Heart left ventricle (tissue), 13 donors: ENCODE measurements at regions not wholly inside any gene's neighbourhood (a gene's known extent, or its start where the extent isn't known, plus 50 kb on each side); places are given as distances from the start of the nearest gene placed in this dataset.

ENCODE experiments used
- POLR2A ChIP-seq, 2 donors: fragments of 450-650 bp; IDR thresholded peaks; one replicate each; pipeline ENCODE4 v1.6.1; 2017; ENCODE audit warnings: antibody characterized with exemption in 2 of 2, mild to moderate bottlenecking in 2 of 2, moderate library complexity in 2 of 2
- TF ChIP-seq, protein P1 (sequence below), 12 donors: fragments of 200-600 bp; sonication (generic) in 4 of 12; IDR thresholded peaks; one replicate each; pipeline versions ENCODE4 v1.5.0 to v1.8.0; 2018 to 2022; ENCODE audit warnings: antibody characterized with exemption in 12 of 12, mild to moderate bottlenecking in 5 of 12
- donor health status: ischemic (EF 13 %, LVEDD 7.1; RV severe dilation, severe dysfunction).
- donor health status: DM: no; HTN: yes; CAD: no.
- donor health status: DM: no; HTN: no; CAD: no.
- donor health status: ischemic (EF 25% LVEDD 6.9; RV normal size, moderate dysfunction).
- donor health status: ischemic (EF 25% LVEDD 5.7; RV mildly dilated, moderate dysfunction).
- donor health status: ischemic (EF 35%, LVEDD 5.7; RV mildly dilated, moderate dysfunction).
- donor health status: nonischemic (EF 11% LVEDD 7.7; RV severe dilation, severe dysfunction).
- donor health status: DM: yes; HTN: yes; CAD: no.
- donor health status: PGD.
- donor health status: ischemic (EF 29% LVEDD 5.4; RV normal size, mild dysfunction).
- donor health status: nonischemic (EF 23%, LVEDD 6.1; RV moderate dilation, normal function).

DNA sequence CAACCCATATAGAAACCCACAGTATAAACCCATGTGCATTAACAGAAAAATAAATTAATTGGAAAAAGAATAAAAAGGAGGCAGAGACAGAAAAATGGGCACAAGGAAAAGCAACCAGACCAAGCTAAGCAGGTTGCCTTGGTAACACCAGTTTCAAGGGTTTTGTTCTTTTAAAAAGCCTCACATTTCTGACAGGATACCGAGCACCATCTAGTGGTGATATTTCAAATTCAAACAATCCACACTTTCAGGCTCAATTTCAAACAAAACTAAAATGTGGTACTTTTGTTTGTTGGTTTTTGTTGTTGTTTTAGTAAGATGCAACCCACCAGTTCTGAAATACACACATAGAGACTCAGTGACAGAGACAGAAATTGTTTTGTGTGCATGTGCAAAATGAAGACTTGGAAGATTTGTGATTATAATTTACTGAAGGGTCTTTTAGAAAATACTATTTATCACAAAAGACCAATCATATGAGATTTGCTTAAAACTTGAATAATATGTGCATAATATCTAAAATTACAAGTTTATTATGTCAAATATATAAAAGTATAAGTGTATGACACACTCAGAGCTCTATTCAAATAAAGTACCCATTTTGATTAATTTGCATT, 318.2 kb downstream of the SLCO4C1 start:
- TF ChIP-seq, protein P1, sequence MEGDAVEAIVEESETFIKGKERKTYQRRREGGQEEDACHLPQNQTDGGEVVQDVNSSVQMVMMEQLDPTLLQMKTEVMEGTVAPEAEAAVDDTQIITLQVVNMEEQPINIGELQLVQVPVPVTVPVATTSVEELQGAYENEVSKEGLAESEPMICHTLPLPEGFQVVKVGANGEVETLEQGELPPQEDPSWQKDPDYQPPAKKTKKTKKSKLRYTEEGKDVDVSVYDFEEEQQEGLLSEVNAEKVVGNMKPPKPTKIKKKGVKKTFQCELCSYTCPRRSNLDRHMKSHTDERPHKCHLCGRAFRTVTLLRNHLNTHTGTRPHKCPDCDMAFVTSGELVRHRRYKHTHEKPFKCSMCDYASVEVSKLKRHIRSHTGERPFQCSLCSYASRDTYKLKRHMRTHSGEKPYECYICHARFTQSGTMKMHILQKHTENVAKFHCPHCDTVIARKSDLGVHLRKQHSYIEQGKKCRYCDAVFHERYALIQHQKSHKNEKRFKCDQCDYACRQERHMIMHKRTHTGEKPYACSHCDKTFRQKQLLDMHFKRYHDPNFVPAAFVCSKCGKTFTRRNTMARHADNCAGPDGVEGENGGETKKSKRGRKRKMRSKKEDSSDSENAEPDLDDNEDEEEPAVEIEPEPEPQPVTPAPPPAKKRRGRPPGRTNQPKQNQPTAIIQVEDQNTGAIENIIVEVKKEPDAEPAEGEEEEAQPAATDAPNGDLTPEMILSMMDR (IDR thresholded peaks at IDR 0.05): peak in 10 of 12 donors; percentile 15 to 60 (median 42)
- TF ChIP-seq POLR2A (IDR thresholded peaks at IDR 0.05): no peak
